Hepatocyte (in vitro differentiated cells): ENCODE measurements at regions not wholly inside any gene's neighbourhood (a gene's known extent, or its start where the extent isn't known, plus 50 kb on each side); places are given as distances from the start of the nearest gene placed in this dataset.

Experiments
- EZH2 ChIP-seq: fragments of 200-600 bp; sonication (generic); IDR thresholded peaks from 2 replicates; pipeline ENCODE4 v1.6.1; 2016; ENCODE audit warnings: antibody characterized with exemption, mild to moderate bottlenecking, borderline replicate concordance
- EZH2phosphoT487 ChIP-seq: fragments of 200-600 bp; sonication (generic); IDR thresholded peaks from one replicate; pipeline ENCODE4 v1.6.1; 2018; ENCODE audit warnings: antibody characterized with exemption, mild to moderate bottlenecking, low read depth, moderate library complexity; ENCODE audit not compliant: unreplicated experiment, severe bottlenecking
- TF ChIP-seq, protein P1 (sequence below): fragments of 200-600 bp; sonication (generic); IDR thresholded peaks from 2 replicates; pipeline ENCODE4 v1.5.1; 2016; ENCODE audit warnings: antibody characterized with exemption, mild to moderate bottlenecking; ENCODE audit not compliant: poor library complexity

DNA sequence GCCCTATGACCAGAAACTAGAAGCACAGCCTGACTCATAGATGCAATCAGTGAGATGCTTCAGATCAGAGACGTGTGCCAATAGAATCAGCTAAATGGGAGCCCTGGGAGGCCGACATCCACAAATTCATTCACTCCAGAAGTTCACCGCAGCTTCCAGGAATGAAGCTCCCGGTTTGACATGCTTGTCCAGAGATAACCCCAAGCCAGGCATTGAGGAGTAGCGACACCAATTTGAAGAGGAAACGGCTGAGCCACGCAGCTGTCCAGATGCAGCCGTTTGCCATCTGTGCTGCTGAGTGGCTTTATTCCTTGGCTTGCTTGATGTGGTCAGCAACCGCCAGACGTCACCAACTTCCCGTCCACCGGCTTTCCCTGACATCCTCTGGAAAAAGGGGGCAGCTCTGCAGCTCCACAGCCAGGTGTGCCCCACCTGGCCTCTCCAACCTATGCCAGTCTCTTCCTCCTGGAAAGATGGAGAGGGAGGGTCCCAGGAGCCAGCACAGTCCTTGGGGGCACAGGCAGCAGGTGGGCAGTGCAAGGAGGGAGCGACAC, 123.9 kb upstream of the OPCML start:
- TF ChIP-seq, protein P1, sequence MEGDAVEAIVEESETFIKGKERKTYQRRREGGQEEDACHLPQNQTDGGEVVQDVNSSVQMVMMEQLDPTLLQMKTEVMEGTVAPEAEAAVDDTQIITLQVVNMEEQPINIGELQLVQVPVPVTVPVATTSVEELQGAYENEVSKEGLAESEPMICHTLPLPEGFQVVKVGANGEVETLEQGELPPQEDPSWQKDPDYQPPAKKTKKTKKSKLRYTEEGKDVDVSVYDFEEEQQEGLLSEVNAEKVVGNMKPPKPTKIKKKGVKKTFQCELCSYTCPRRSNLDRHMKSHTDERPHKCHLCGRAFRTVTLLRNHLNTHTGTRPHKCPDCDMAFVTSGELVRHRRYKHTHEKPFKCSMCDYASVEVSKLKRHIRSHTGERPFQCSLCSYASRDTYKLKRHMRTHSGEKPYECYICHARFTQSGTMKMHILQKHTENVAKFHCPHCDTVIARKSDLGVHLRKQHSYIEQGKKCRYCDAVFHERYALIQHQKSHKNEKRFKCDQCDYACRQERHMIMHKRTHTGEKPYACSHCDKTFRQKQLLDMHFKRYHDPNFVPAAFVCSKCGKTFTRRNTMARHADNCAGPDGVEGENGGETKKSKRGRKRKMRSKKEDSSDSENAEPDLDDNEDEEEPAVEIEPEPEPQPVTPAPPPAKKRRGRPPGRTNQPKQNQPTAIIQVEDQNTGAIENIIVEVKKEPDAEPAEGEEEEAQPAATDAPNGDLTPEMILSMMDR = no peak
- TF ChIP-seq EZH2 (no peak), EZH2phosphoT487 (no peak)
